ENCODE measurements at regions not wholly inside any gene's neighbourhood (a gene's known extent, or its start where the extent isn't known, plus 50 kb on each side); places are given as distances from the start of the nearest gene placed in this dataset.

- TF ChIP-seq CHD7 (IDR thresholded peaks at IDR 0.05; ENCODE audit: insufficient replicate concordance, low read length) (no peak), SIRT6 (IDR thresholded peaks at IDR 0.05; ENCODE audit: low read length) (no peak), JUN (IDR thresholded peaks at IDR 0.05; ENCODE audit: low read depth, low read length) (no peak), CEBPB (IDR thresholded peaks at IDR 0.05; ENCODE audit: low read depth, low read length) (no peak)
Measured at GRCh38 chr6:91352321-91352720, 765.4 kb upstream of the MAP3K7 start (continued).

Measured in H1 (cell line).